ENCODE measurements at regions not wholly inside any gene's neighbourhood (a gene's known extent, or its start where the extent isn't known, plus 50 kb on each side); places are given as distances from the start of the nearest gene placed in this dataset.
A peak's percentile ranks its signal among the peaks of the same experiment; 100 is the strongest.

- no peaks in the 10 kb centered on the region for H3K9me3 ChIP-seq (ENCODE audit: control insufficient read depth, low read depth, low read length)
- no peaks in the 10 kb centered on the region for H3K4me1 ChIP-seq (ENCODE audit: insufficient read depth, low read length)
- H3K9ac ChIP-seq (ENCODE audit: extremely low read depth, insufficient read length, low read length) = no peak overlapping the region
- no peaks in the 10 kb centered on the region; the same call in 1 of the 2 replicates for H3K27me3 Mint-ChIP-seq (ENCODE audit: low read depth)
- peak overlapping the region in 1 of 3 experiments; percentile 51; a peak in 1 of 7 replicates for H3K27ac Mint-ChIP-seq
- H2AFZ ChIP-seq (ENCODE audit: low read length) = no peak overlapping the region
- peaks cover 0 to 4% (median 2%) of the 10 kb centered on the region in 3 experiments; a peak in 3 of 7 replicates for H3K36me3 Mint-ChIP-seq (ENCODE audit: insufficient read depth in 1 of 3, low read depth in 3 of 3)
- no peaks in the 10 kb centered on the region for H3K79me2 ChIP-seq (ENCODE audit: insufficient read depth, low read length)
- H3K4me1 Mint-ChIP-seq = peaks cover 22 to 26% of the 10 kb centered on the region in 2 experiments
- H2BK20ac ChIP-seq (ENCODE audit: low read depth, low read length, poor library complexity, severe bottlenecking) = no peak overlapping the region
- H2AK5ac ChIP-seq (ENCODE audit: insufficient read length, low read length) = no peak overlapping the region
- H3K56ac ChIP-seq (ENCODE audit: insufficient read length, low read depth, low read length) = no peak overlapping the region
- no peak overlapping the region for H2BK120ac ChIP-seq (ENCODE audit: low read depth, low read length, poor library complexity, severe bottlenecking)
- H4K91ac ChIP-seq (ENCODE audit: insufficient read length, low read depth, low read length) = no peak overlapping the region
- H4K20me1 ChIP-seq (ENCODE audit: control insufficient read depth, insufficient read depth, insufficient read length) = no peaks in the 10 kb centered on the region
- no peak overlapping the region for H2BK12ac ChIP-seq (ENCODE audit: insufficient read length, low read depth, low read length)
- H3T11ph ChIP-seq (ENCODE audit: low read length) = no peak overlapping the region
- H4K5ac ChIP-seq (ENCODE audit: insufficient read length, low read depth, low read length) = no peak overlapping the region
- H3K4me3 Mint-ChIP-seq = no peak overlapping the region
- H3K9me3 Mint-ChIP-seq = peaks cover 2 to 7% of the 10 kb centered on the region in 2 experiments; a peak in 4 of 5 replicates
- no peaks in the 10 kb centered on the region for H3K79me1 ChIP-seq (ENCODE audit: insufficient read depth, low read depth, low read length, poor library complexity, severe bottlenecking)
- no CpG with 5 or more reads among the region's 3 CpGs for WGBS (ENCODE audit: extremely low coverage, insufficient read length, low lambda C conversion rate)
- no peak overlapping the region for H3K18ac ChIP-seq (ENCODE audit: insufficient read length, low read depth, low read length)
- no peak overlapping the region for H3K23ac ChIP-seq (ENCODE audit: insufficient read length, low read depth, low read length)
- H3K23me2 ChIP-seq (ENCODE audit: insufficient read length, low read depth, low read length, poor library complexity, severe bottlenecking) = no peaks in the 10 kb centered on the region
- no peak overlapping the region for H3K4me2 ChIP-seq (ENCODE audit: insufficient read depth, insufficient read length, low read length)
- no peak overlapping the region for H3K4ac ChIP-seq (ENCODE audit: low read depth, low read length)
- H3K27me3 ChIP-seq (ENCODE audit: insufficient read depth, low read length) = no peaks in the 10 kb centered on the region
- H2BK15ac ChIP-seq (ENCODE audit: low read depth, low read length) = no peak overlapping the region; the same call in 1 of the 2 replicates
- H3K27ac ChIP-seq (ENCODE audit: insufficient read length, low read depth, low read length) = no peak overlapping the region
- DNase-seq = no peak
- no peak overlapping the region for H2BK5ac ChIP-seq (ENCODE audit: insufficient read length, low read length)
- H4K8ac ChIP-seq (replicated peaks; ENCODE audit: insufficient read length, low read depth, low read length) = no peak overlapping the region
- TF ChIP-seq CTCF (conservative IDR thresholded peaks at IDR 0.05) = no peak
- H3K14ac ChIP-seq (ENCODE audit: insufficient read depth, low read length) = no peak overlapping the region
Observed at GRCh38 chr6:22467645-22468044, 101.7 kb upstream of the HDGFL1 start.
